Endothelial cell of umbilical vein (primary cell): ENCODE measurements at regions not wholly inside any gene's neighbourhood (a gene's known extent, or its start where the extent isn't known, plus 50 kb on each side); places are given as distances from the start of the nearest gene placed in this dataset.

Experiments used
- BruUV-seq: library from RNA; stranded (reverse); fragments of 400-500 nt; replicated peaks from 2 replicates; lab custom pipeline; 2021; lab: Mats Ljungman, UMichigan
- CTCF ChIA-PET: fragments of 300-600, 350-600 bp; sonication (Branson Sonifier 250); formaldehyde crosslinking; loops from one replicate; lab custom pipeline; 2021; ENCODE audit warnings: antibody characterized with exemption, inconsistent platforms; lab: Charles Lee
- POLR2A ChIA-PET: fragments of 300-600, 350-600 bp; sonication (Branson Sonifier 250); formaldehyde crosslinking; loops from one replicate; lab custom pipeline; 2021; ENCODE audit warnings: antibody characterized with exemption, inconsistent platforms; lab: Charles Lee
- DNase-seq: peaks from one replicate; pipeline ENCODE4 v3.0.0-alpha.2; 2011; ENCODE audit warnings: low read depth, low spot score
- FAIRE-seq: peaks from 2 replicates; lab custom pipeline; 2011; peaks lifted over from hg19 to GRCh38; lab: Jason Lieb, UNC
- H2AFZ ChIP-seq: 2 replicates; pipeline ENCODE4 v1.6.0; 2012; ENCODE audit warnings: low read depth, low read length, control low read depth, inconsistent platforms
- H3K27ac ChIP-seq: 2 replicates; pipeline ENCODE4 v1.5.1; 2011; ENCODE audit warnings: low read depth, mild to moderate bottlenecking, control low read depth, low read length, moderate library complexity; ENCODE audit not compliant: insufficient read depth
- H3K27me3 ChIP-seq, 2 experiments: 2 replicates each; pipeline versions ENCODE4 v1.6.0 to v1.6.1; 2011; ENCODE audit warnings: low read length in 2 of 2, mixed read lengths in 1 of 2; ENCODE audit not compliant: control insufficient read depth in 2 of 2, insufficient read depth in 2 of 2
- H3K36me3 ChIP-seq, 2 experiments: 2 replicates in 1 of 2; 3 replicates in 1 of 2; pipeline ENCODE4 v1.5.1; 2011; ENCODE audit warnings: low read length in 2 of 2, mild to moderate bottlenecking in 1 of 2, moderate library complexity in 1 of 2; ENCODE audit not compliant: control insufficient read depth in 2 of 2, insufficient read depth in 2 of 2; ENCODE audit errors: extremely low read depth in 1 of 2
- H3K4me1 ChIP-seq: 3 replicates; pipeline ENCODE4 v1.5.1; 2011; ENCODE audit warnings: mild to moderate bottlenecking, low read length; ENCODE audit not compliant: control insufficient read depth, insufficient read depth; ENCODE audit errors: extremely low read depth
- H3K4me2 ChIP-seq: 2 replicates; pipeline ENCODE4 v1.6.1; 2011; ENCODE audit warnings: low read length, control low read depth, mixed read lengths; ENCODE audit not compliant: insufficient read depth
- H3K4me3 ChIP-seq, 3 experiments: fragments of 200-600 bp in 1 of 3; sonication (generic), shearing (Covaris generic) in 1 of 3; replicated peaks in 1 of 3; 2 replicates each; pipeline ENCODE4 v1.5.1; 2011 to 2016; ENCODE audit warnings: control low read depth in 3 of 3, low read length in 3 of 3, mild to moderate bottlenecking in 2 of 3, inconsistent platforms in 1 of 3, low read depth in 1 of 3, moderate library complexity in 1 of 3; ENCODE audit not compliant: insufficient read depth in 1 of 3
- H3K79me2 ChIP-seq: 2 replicates; pipeline ENCODE4 v1.6.0; 2012; ENCODE audit warnings: low read length, inconsistent platforms; ENCODE audit not compliant: control insufficient read depth, insufficient read depth
- H3K9ac ChIP-seq: replicated peaks from 2 replicates; pipeline ENCODE3; 2011; ENCODE audit warnings: low read length, control low read depth; ENCODE audit not compliant: insufficient read depth; ENCODE audit errors: extremely low read depth
- H3K9me1 ChIP-seq: replicated peaks from 3 replicates; pipeline ENCODE4 v1.6.0; 2011; ENCODE audit warnings: mild to moderate bottlenecking, low read length; ENCODE audit not compliant: control insufficient read depth, insufficient read depth; ENCODE audit errors: extremely low read depth
- H3K9me3 ChIP-seq: replicated peaks from 2 replicates; pipeline ENCODE4 v1.5.1; 2012; ENCODE audit warnings: low read length, inconsistent platforms; ENCODE audit not compliant: control insufficient read depth, insufficient read depth
- H4K20me1 ChIP-seq: replicated peaks from 2 replicates; pipeline ENCODE3; 2011; ENCODE audit warnings: mild to moderate bottlenecking, low read length; ENCODE audit not compliant: control insufficient read depth, insufficient read depth; ENCODE audit errors: extremely low read depth
- GATA2 ChIP-seq: IDR thresholded peaks from 2 replicates; pipeline ENCODE4 v1.7.0; 2011; ENCODE audit warnings: low read depth, mild to moderate bottlenecking, moderate library complexity, mixed read lengths, low read length; ENCODE audit not compliant: insufficient read length, insufficient read depth
- JUN ChIP-seq: IDR thresholded peaks from 2 replicates; pipeline ENCODE4 v1.6.1; 2011; ENCODE audit warnings: borderline replicate concordance, low read depth; ENCODE audit not compliant: insufficient read length, insufficient read depth
- MYC ChIP-seq: IDR thresholded peaks from one replicate; pipeline ENCODE4 v1.6.1; 2011; ENCODE audit warnings: mild to moderate bottlenecking, low read depth, low read length
- dilution Hi-C: fragments of 300-500 bp; cut with MboI; formaldehyde crosslinking; loops from one replicate; pipeline ENCODE4 v1.15.0; 2019; ENCODE audit warnings: low sequenced_read_pairs; ENCODE audit not compliant: extremely low pct_ligation_motif_present
- intact Hi-C: fragments of 100-400 bp; cut with micrococcal nuclease; formaldehyde crosslinking; loops from one replicate; pipeline ENCODE4 v1.10.0; 2022
- TF ChIP-seq, protein P1 (sequence below): IDR thresholded peaks from 2 replicates; pipeline ENCODE4 v1.6.1; 2011; ENCODE audit not compliant: insufficient read depth, insufficient read length
- TF ChIP-seq, protein P2 (sequence below), 2 donors: IDR thresholded peaks; 1 replicate in 1 of 2; 2 replicates in 1 of 2; pipeline ENCODE4 v1.5.1; 2011; ENCODE audit warnings: low read length in 2 of 2, mild to moderate bottlenecking in 2 of 2, moderate library complexity in 2 of 2, control low read depth in 1 of 2, inconsistent platforms in 1 of 2, low read depth in 1 of 2; ENCODE audit not compliant: insufficient read depth in 1 of 2; ENCODE audit errors: extremely low read depth in 1 of 2

DNA sequence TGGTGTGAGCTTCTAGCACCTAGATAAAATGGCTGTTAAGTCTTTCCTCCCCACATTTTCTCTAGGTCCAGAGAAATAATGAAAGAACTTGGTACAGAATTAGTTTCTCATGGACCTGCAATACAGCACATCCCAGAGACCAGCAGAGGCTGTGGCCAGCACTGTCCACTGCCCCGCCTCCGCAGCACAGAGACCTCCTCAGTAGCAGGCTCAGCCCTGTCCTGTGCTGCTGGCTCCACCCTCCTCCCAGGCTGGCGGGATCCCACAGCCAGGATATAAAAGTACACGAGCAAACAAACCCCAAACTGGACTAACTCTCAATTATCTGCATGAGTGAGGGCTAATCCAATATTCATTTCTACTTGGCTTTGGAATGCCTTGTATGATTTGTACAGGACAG lies 401.5 kb downstream of the RPS6KC1 start:
- DNase-seq (no peak), FAIRE-seq (no peak)
- H2AFZ ChIP-seq, result no peak overlapping the region
- no peaks in the 10 kb centered on the region for H3K36me3 ChIP-seq
- TF ChIP-seq, protein P1, sequence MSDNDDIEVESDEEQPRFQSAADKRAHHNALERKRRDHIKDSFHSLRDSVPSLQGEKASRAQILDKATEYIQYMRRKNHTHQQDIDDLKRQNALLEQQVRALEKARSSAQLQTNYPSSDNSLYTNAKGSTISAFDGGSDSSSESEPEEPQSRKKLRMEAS, result no peak
- TF ChIP-seq GATA2, result no peak
- no peak for TF ChIP-seq MYC
- no peaks in the 10 kb centered on the region for H3K79me2 ChIP-seq
- H4K20me1 ChIP-seq, result no peaks in the 10 kb centered on the region
- intact Hi-C loops (no loop called here), dilution Hi-C loops (no loop called here)
- no peak overlapping the region for H3K4me3 ChIP-seq
- no TSS peak for BruUV-seq
- H3K27ac ChIP-seq, result no peak overlapping the region
- H3K9me1 ChIP-seq, result no peaks in the 10 kb centered on the region
- no peak overlapping the region for H3K4me2 ChIP-seq
- no peak overlapping the region for H3K9ac ChIP-seq
- H3K4me1 ChIP-seq, result no peaks in the 10 kb centered on the region
- H3K9me3 ChIP-seq, result no peaks in the 10 kb centered on the region
- no peaks in the 10 kb centered on the region for H3K27me3 ChIP-seq
- ChIA-PET POLR2A (no interaction called here), CTCF (interaction anchor here (1.7 kb wide), 1 partner anchor 78 kb away, joined by 3 read pairs; no protein-coding TSS in a partner anchor)

DNA sequence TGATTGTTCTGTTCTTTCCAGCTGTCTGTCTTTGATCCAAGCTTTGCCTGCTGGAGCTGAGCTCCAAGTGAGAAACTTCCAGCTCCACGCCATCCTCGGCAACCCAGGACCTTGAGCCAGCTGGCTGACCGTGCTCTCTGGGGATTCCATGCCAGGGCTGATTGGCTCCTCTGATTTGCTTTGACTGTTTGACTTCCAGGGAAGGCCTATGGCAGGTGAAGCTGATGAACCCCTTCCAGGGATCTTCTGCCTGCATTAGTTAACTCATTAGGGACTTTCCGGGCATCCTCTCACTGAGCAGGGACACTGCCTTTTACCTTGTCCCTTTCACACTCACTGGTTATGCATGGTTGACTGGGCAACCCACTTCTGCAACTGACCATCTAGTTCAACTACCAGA lies 406.1 kb downstream of the RPS6KC1 start:
- intact Hi-C loops (no loop called here), dilution Hi-C loops (no loop called here)
- Histone ChIP-seq H3K9ac (no peak overlapping the region), H3K4me3 (no peak overlapping the region), H3K9me1 (no peaks in the 10 kb centered on the region), H3K36me3 (no peaks in the 10 kb centered on the region), H3K27ac (no peak overlapping the region), H3K9me3 (no peaks in the 10 kb centered on the region), H3K4me1 (no peaks in the 10 kb centered on the region), H3K27me3 (no peaks in the 10 kb centered on the region), H3K79me2 (no peaks in the 10 kb centered on the region), H3K4me2 (no peak overlapping the region), H2AFZ (no peak overlapping the region), H4K20me1 (no peaks in the 10 kb centered on the region)
- POLR2A ChIA-PET, result no interaction called here
- DNase-seq, result no peak
- FAIRE-seq, result no peak
- BruUV-seq, result no TSS peak
- TF ChIP-seq, protein P2, sequence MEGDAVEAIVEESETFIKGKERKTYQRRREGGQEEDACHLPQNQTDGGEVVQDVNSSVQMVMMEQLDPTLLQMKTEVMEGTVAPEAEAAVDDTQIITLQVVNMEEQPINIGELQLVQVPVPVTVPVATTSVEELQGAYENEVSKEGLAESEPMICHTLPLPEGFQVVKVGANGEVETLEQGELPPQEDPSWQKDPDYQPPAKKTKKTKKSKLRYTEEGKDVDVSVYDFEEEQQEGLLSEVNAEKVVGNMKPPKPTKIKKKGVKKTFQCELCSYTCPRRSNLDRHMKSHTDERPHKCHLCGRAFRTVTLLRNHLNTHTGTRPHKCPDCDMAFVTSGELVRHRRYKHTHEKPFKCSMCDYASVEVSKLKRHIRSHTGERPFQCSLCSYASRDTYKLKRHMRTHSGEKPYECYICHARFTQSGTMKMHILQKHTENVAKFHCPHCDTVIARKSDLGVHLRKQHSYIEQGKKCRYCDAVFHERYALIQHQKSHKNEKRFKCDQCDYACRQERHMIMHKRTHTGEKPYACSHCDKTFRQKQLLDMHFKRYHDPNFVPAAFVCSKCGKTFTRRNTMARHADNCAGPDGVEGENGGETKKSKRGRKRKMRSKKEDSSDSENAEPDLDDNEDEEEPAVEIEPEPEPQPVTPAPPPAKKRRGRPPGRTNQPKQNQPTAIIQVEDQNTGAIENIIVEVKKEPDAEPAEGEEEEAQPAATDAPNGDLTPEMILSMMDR (IDR thresholded peaks at IDR 0.05; ENCODE audit: extremely low read depth in 1 of 2, insufficient read depth in 1 of 2, low read depth in 1 of 2, low read length in 2 of 2), result no peak
- no peak for TF ChIP-seq JUN
- CTCF ChIA-PET, result no interaction called here
